ENCODE measurements at regions not wholly inside any gene's neighbourhood (a gene's known extent, or its start where the extent isn't known, plus 50 kb on each side); places are given as distances from the start of the nearest gene placed in this dataset.
"Not testable (repeated sequence)": the region's sequence is repeated elsewhere in the genome, so short reads cannot be mapped to it uniquely, and the experiment has no call there.

GRCh38 chrX:27336466-27337091 is 126.6 kb downstream of the PPP4R3C start:
- H3K4me3 ChIP-seq (ENCODE audit: low read depth, low read length) = no peak overlapping the region
- TF ChIP-seq CTCF (IDR thresholded peaks at IDR 0.05; ENCODE audit: insufficient read depth, low read depth, low read length) = peak; percentile 69
- DNase-seq (ENCODE audit: low read depth) = peak; percentile 8

- DNase-seq (ENCODE audit: low read depth) = no peak
- no peak overlapping the region for H3K4me3 ChIP-seq (ENCODE audit: low read depth, low read length)
- no peak for TF ChIP-seq CTCF (IDR thresholded peaks at IDR 0.05; ENCODE audit: insufficient read depth, low read depth, low read length)
Observed at GRCh38 chrX:27321632-27322031, 141.5 kb downstream of the PPP4R3C start.

GRCh38 chrX:27309406-27309805 is 153.7 kb downstream of the PPP4R3C start:
- TF ChIP-seq CTCF (IDR thresholded peaks at IDR 0.05; ENCODE audit: insufficient read depth, low read depth, low read length) = no peak
- no peak for DNase-seq (ENCODE audit: low read depth)
- H3K4me3 ChIP-seq (ENCODE audit: low read depth, low read length) = no peak overlapping the region

- TF ChIP-seq CTCF (IDR thresholded peaks at IDR 0.05; ENCODE audit: insufficient read depth, low read depth, low read length) = no peak
- no peak overlapping the region for H3K4me3 ChIP-seq (ENCODE audit: low read depth, low read length)
- DNase-seq (ENCODE audit: low read depth) = no peak
Observed at GRCh38 chrX:27307546-27307945, 155.6 kb downstream of the PPP4R3C start.

GRCh38 chrX:27292552-27292951 is 170.6 kb downstream of the PPP4R3C start:
- not testable (repeated sequence) for H3K4me3 ChIP-seq (ENCODE audit: low read depth, low read length); DNase-seq (ENCODE audit: low read depth)

- H3K4me3 ChIP-seq (ENCODE audit: low read depth, low read length) = no peak overlapping the region
- DNase-seq (ENCODE audit: low read depth) = no peak
- no peak for TF ChIP-seq CTCF (IDR thresholded peaks at IDR 0.05; ENCODE audit: insufficient read depth, low read depth, low read length)
Observed at GRCh38 chrX:27276751-27277150, 186.4 kb downstream of the PPP4R3C start.

- H3K4me3 ChIP-seq (ENCODE audit: low read depth, low read length) = no peak overlapping the region
- DNase-seq (ENCODE audit: low read depth) = peak; percentile 0
- no peak for TF ChIP-seq CTCF (IDR thresholded peaks at IDR 0.05; ENCODE audit: insufficient read depth, low read depth, low read length)
Observed at GRCh38 chrX:27254656-27255055, 208.5 kb downstream of the PPP4R3C start.
